ENCODE measurements at regions not wholly inside any gene's neighbourhood (a gene's known extent, or its start where the extent isn't known, plus 50 kb on each side); places are given as distances from the start of the nearest gene placed in this dataset.
"Not testable (repeated sequence)": the region's sequence is repeated elsewhere in the genome, so short reads cannot be mapped to it uniquely, and the experiment has no call there.

DNA sequence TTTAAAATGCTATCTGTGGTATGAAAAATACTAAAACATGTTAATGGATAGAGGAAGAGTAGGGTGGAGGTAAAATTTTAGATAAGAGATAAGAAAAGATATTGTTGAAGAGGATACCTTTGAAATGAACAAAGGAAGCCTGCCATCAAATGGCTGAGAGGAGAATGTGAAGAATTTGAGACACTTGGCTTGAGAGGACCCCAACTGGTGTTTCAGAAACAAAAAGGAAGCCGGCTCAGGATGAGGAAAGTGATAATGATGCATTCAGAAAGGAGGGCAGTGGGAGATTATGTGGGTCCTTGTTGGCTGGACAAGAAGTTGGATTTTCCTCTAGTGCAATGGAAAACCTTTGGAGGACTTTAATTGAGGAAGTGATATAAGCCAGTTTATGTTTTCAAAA lies 264.4 kb downstream of the DUSP6 start:
- DNase-seq: no peak

- DNase-seq: no peak
These were observed 265.0 kb downstream of the DUSP6 start for GRCh38 chr12:89087149-89087825.

GRCh38 chr12:89085421-89085820 lies 266.9 kb downstream of the DUSP6 start:
- DNase-seq: no peak

- no peak for DNase-seq
These were observed 267.6 kb downstream of the DUSP6 start for GRCh38 chr12:89084751-89085150.

DNA sequence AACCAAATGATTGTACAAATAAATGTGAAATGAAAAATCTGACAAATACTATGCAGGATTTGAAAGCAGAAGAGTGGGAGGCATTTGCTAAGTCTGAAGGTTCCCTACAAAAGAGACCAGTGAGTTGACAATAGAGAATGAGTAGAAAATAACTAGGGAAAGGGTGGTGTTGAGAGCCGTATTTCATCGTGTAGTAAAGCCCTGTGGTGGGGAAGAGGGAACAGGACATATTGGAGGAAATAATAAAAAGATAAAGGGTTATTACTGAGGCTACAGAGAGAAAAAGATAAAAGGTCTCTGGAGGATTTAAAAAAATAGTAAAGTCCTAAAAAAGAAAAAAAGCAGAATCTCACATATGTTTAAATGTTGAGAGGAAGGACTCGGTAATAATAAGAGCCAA lies 268.8 kb downstream of the DUSP6 start:
- no peak for DNase-seq

DNA sequence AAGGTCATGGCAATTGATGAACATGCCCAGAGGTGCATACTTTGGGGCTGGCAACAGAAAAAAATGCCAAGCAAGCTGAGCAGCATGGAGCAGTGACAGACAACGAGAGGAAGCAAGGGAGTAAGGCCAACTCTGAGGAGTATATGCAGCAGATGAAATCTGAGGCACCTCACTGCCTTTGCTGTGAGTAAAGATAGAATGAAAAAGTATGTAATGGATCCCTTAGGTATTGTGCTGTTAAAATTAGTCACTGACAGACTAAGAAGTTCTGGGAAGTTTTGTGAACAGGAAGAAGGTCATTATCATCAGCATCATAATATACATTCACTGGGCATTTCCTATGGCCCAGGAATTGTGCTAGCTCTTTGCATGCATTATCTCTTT lies 269.9 kb downstream of the DUSP6 start:
- no peak for DNase-seq

DNA sequence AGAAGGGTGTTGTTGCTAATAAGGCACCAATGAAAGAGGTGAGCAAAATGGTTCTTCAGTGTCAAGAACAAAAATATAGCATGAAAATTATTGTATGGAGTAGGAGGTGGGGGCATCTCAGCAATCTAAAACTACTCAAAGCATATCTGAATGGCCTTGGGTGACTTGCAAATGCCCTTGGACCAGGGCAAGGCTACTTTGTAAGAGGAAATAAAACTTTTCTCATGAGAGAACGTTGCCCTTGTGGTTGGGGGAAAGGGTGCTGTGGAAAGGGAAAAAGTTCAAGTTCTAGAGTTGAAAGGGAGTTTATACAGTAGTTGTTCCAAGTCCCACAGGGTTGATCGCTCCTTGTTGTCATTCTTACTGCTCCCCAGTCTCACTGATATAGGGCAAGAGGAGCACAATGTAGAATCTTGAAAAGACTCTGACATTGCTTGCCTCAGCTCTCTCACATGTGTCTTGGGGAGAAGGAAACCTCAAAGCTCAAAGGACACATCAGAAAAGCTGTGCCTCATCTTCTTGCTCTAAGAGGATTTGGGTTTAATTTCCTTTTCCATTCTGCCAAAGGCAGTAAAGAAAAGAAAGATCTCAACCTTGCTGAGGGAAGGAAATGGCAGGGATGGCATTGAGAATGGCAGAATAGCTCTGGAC lies 270.5 kb downstream of the DUSP6 start:
- DNase-seq: no peak

DNA sequence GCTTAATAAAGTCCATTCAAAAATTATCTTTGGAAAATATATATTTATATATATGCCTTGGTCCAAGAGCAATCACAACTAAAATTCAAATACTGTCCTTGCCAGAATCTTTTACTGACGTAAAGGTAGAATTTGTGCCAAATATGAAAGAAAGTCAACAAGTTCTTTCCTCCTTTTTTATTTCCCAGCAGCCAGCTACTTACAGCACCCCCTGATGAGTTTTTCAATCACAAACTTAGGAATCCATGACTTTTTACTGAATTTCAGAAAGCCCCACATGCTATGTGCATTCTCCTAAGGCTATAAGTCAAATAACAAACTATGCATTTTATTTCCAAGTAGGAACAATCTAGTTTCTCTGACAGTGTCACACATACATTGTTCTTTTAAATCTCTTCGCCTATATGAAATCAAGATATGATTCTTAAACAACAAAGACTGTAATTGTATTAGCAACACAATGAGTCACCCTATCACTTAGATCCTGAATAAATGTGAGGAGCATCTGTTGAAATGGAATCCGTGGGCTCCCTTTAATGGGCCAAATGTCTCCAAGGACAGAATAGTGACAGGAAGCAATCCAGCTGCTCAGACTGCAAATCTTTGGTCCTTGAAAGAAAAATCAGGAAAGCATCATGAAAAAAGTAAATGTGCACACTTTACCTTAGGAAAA lies 271.4 kb downstream of the DUSP6 start:
- no peak for DNase-seq

GRCh38 chr12:89075880-89076540 lies 276.3 kb downstream of the DUSP6 start:
- DNase-seq: no peak

DNA sequence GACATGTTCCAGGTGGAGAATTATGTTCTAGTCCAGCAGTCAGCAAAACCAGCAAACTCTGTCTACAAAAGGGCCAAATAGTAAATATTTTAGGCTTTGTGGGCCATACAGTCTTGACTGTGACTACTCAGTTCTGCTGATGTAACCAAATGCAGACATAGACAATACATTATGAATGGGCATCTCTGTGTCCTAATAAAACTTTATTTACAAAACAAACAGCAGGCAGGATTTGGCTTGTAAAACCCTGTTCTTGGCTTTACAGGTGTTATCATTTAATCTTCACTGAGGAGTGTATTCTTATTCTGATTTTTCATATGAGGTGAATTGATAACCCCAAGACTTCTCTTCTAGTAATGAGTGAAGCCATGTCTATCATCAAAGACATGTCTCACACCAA lies 278.6 kb downstream of the DUSP6 start:
- no peak for DNase-seq

DNA sequence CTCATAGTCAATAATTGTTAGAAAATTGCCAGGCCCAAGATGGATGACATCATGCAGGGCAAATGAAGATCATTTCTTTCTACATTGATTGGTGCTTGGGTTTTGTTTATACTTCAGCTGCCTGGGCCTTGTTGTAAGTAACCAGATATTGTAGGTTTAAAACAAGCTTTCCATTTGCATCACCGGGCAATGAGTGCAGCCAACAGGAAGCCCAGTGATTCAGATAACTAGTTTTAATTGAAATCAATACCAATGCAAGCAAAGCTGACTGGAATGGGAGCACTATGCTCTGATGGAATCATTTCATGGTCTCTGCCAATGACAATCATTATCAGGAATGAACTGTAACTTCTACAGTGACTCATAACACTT lies 279.3 kb downstream of the DUSP6 start:
- DNase-seq: no peak

DNA sequence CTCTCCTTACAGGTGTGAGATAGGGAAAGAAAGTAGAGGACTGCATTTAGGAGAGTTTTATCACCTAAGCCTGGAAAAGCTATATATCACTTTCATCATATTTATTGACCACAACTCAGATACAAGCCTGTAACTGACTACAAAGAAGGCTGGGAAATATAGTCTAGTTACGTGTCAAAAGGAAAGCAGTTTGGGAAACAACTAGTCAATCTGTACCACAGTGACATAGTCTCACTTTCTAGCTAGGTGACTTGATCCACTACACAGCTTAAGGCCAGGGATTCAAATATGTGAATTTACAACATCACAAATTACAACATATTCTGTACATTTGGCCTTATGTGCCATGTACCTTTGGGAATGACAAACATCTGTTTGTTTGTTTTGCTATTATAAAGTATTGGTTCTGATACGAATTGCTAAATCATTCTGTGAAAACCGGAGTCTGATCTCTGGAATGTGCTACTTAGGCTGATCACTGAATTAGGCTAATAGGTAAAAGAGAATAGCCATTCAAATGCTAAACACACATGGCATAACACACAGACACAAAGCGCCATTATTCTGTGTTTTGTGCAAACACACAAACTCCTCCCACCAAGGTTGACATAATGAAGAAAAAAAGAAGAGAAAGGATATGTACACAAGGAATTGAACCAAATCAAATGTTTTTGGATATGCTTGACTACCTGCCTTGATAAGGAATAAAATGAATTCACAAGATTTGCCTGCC lies 279.8 kb downstream of the DUSP6 start:
- DNase-seq: no peak

- peak; percentile 30 for DNase-seq
These were observed 281.7 kb downstream of the DUSP6 start for GRCh38 chr12:89070603-89071002.

DNA sequence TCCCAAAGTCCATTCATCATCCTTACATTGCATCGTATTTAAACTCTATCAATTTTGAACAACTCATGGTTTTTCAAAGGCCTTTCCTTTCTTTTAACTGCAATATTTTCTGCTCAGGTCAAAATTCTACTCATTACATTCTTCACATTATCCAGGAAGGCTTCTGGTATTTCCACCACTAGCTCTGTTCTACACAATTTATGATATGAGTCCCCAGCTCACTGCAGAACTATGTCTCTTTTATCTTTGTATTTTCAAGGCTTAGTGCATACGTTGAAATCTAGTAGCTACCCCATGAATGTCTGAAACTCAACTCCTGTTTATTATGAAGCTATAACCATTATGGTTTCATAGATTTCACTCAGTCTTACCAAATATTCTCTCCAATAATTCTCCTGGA lies 282.9 kb downstream of the DUSP6 start:
- no peak for DNase-seq

- DNase-seq: no peak
These were observed 284.7 kb downstream of the DUSP6 start for GRCh38 chr12:89067421-89068187.

DNA sequence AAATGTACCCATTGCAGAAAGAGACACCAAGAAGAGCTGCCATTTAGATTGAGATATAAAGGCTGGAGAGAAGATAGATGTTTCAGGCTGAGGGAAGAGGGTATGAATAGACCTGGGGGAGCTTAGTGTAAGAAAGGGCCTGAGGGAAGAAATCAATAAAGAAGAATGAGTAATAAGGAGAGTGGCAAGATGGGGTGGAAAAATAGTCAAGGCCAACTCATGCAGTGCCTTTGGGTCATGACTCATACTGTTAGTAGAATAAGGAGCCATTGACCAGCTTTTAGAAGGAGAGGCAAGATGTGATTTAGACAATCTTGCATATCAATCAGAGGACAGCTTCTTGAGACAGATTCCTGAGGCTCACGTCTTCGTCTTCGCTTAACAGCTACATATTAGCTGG lies 287.5 kb downstream of the DUSP6 start:
- DNase-seq: no peak

GRCh38 chr12:89064151-89064550 lies 288.1 kb downstream of the DUSP6 start:
- no peak for DNase-seq

DNA sequence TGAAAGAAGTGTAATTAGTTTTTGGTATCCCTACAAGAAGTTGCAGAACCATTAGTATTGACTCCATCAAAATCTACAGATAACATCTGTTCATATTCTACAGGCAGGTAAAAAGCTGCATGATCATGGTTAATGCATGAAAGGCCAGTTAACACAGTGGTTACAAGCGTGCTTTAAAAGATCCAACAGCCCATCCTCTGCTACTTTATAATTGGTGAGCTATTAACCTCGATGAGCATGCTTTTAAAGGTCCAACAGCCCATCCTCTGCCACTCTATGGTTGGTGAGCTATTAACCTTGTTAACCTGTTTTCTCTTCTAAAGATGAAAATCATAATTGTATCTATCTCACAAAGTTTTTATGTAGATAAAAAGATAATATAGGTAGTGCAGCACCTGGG lies 289.3 kb downstream of the DUSP6 start:
- DNase-seq: no peak

DNA sequence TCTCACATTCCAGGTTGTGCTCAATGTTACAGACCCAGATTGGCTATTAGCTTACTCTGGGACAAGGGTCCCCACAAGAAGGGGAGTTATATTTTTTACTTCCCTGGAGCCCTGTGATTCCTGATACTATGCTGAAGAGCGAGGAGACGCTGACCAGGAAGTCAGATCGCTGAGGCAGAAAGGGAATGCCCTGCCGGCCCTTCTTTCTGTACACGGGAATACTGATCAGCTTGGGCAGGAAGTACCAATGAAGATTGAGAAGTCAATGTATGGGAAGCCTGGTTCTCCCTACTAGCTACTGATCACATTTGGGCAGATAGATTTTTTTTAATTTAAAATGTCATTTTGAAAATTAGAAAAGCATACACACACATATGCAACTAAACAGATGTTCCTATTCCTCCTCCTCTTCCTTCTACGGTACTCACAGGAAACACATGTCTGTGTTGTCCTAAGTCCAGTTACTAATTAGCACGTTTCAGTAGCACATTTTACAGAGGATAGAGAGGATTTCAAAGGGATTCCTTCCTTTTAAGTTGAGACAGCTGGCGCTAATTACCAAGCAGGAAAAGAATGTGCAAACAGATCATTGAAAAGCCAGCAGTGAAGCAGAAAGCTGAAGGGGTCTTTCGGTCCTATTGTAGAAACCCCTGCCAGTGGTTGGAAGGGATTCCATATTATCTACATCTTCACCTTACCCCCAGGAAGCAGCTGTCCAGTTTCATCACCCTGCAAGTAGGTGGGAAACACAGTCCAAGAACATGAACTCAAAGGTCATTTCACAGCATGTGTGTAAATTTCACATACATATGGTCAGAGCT lies 292.4 kb downstream of the DUSP6 start:
- no peak for DNase-seq

- DNase-seq: no peak
These were observed 293.2 kb downstream of the DUSP6 start for GRCh38 chr12:89059056-89059455.

GRCh38 chr12:89058402-89058801 lies 293.9 kb downstream of the DUSP6 start:
- no peak for DNase-seq

GRCh38 chr12:89053817-89054216 lies 298.5 kb downstream of the DUSP6 start:
- DNase-seq: not testable (repeated sequence)

Measured in stimulated activated CD4-positive, alpha-beta T cell treated with anti-CD3 and anti-CD28 coated beads, Interleukin-4, amount 100 ng/mL, for 24 hours (primary cell).